ENCODE measurements at regions not wholly inside any gene's neighbourhood (a gene's known extent, or its start where the extent isn't known, plus 50 kb on each side); places are given as distances from the start of the nearest gene placed in this dataset.

GRCh38 chr7:69025249-69025648 is 573.0 kb upstream of the AUTS2 start:
- Histone ChIP-seq H3K4me1 (replicated peaks in 1 of 4; ENCODE audit: control insufficient read depth in 3 of 4, insufficient read depth in 4 of 4, low read length in 3 of 4) (no peaks in the 10 kb centered on the region), H2AFZ (ENCODE audit: low read length) (no peak overlapping the region), H3K79me1 (ENCODE audit: low read depth, low read length) (no peaks in the 10 kb centered on the region), H3K23me2 (ENCODE audit: low read depth, low read length) (no peaks in the 10 kb centered on the region; the same call in 1 of the 2 replicates), H3K18ac (ENCODE audit: extremely low read depth, low read length) (no peak overlapping the region), H3K4ac (replicated peaks; ENCODE audit: insufficient read length, low read depth, low read length) (no peak overlapping the region), H4K91ac (replicated peaks; ENCODE audit: insufficient read length, low read length) (no peak overlapping the region), H3K9ac (replicated peaks in 1 of 4; ENCODE audit: extremely low read depth in 1 of 4, low read depth in 3 of 4, low read length in 3 of 4) (no peak overlapping the region), H2BK5ac (ENCODE audit: low read depth, low read length) (no peak overlapping the region), H2BK120ac (replicated peaks; ENCODE audit: low read depth, low read length) (no peak overlapping the region), H3K4me2 (ENCODE audit: insufficient read depth in 1 of 2, low read depth in 2 of 2, low read length in 2 of 2) (no peak overlapping the region), H3K79me2 (ENCODE audit: control insufficient read depth in 1 of 2, insufficient read depth in 2 of 2, low read length in 2 of 2) (no peaks in the 10 kb centered on the region), H3K27me3 (replicated peaks in 1 of 4; ENCODE audit: control insufficient read depth in 3 of 4, extremely low read depth in 1 of 4, insufficient read depth in 3 of 4, low read length in 3 of 4) (no peaks in the 10 kb centered on the region), H4K8ac (ENCODE audit: extremely low read depth, insufficient read depth, low read length) (no peak overlapping the region), H3K23ac (ENCODE audit: insufficient read length) (no peak overlapping the region), H2BK12ac (ENCODE audit: low read depth, low read length) (no peak overlapping the region), H2BK15ac (ENCODE audit: low read length) (no peak overlapping the region), H2BK20ac (ENCODE audit: low read length) (no peak overlapping the region), H4K20me1 (replicated peaks in 1 of 2; ENCODE audit: control insufficient read depth in 1 of 2, insufficient read depth in 2 of 2, low read length in 2 of 2) (no peaks in the 10 kb centered on the region), H3K27ac (ENCODE audit: low read depth, low read length) (no peak overlapping the region), H2AK5ac (ENCODE audit: low read depth, low read length) (no peak overlapping the region), H3K14ac (ENCODE audit: insufficient read length) (no peak overlapping the region), H3K36me3 (ENCODE audit: control insufficient read depth in 2 of 4, insufficient read depth in 4 of 4, low read length in 3 of 4) (no peaks in the 10 kb centered on the region), H4K5ac (ENCODE audit: insufficient read length, low read depth, low read length) (no peak overlapping the region), H3K56ac (replicated peaks; ENCODE audit: insufficient read length, low read depth, low read length) (no peak overlapping the region), H3K4me3 (ENCODE audit: extremely low read depth in 1 of 4, insufficient read depth in 2 of 4, low read depth in 3 of 4, low read length in 4 of 4) (no peak overlapping the region), H3K9me3 (ENCODE audit: insufficient read depth in 2 of 2, low read depth in 1 of 2, low read length in 1 of 2) (no peaks in the 10 kb centered on the region)
- 64% methylated on average over 5 of the region's 5 CpGs; no CpG with 5 or more reads in 1 of the 2 experiments for WGBS, 2 experiments (ENCODE audit: extremely low coverage in 1 of 2, insufficient coverage in 1 of 2, insufficient read length in 1 of 2, insufficient replicate concordance in 2 of 2, low coverage in 1 of 2, low lambda C conversion rate in 2 of 2, missing lambda C conversion rate in 1 of 2)
- FAIRE-seq = no peak
- no peak for TF ChIP-seq NANOG (IDR thresholded peaks at IDR 0.05; ENCODE audit: insufficient read depth, low read depth, low read length, poor library complexity, severe bottlenecking)
- CTCF ChIA-PET (ENCODE audit: partially characterized antibody) = interaction anchor here (1.0 kb wide), 1 partner anchor 174 kb away, joined by 3 read pairs; no protein-coding TSS in a partner anchor
- no peak for DNase-seq (ENCODE audit: low read depth in 1 of 2, low spot score in 2 of 2)
- POLR2A ChIA-PET (ENCODE audit: partially characterized antibody) = no interaction called here

All from H1 (cell line).